Naive thymus-derived CD4-positive, alpha-beta T cell (primary cell): ENCODE measurements at regions not wholly inside any gene's neighbourhood (a gene's known extent, or its start where the extent isn't known, plus 50 kb on each side); places are given as distances from the start of the nearest gene placed in this dataset.

Experiments
- ATAC-seq: fragments of 150-1000 bp; cut with Tn5 transposase; 2 replicates; pipeline ENCODE4 v1.10.0; 2021; ENCODE audit warnings: mild to moderate bottlenecking, moderate library complexity
- CTCF ChIA-PET: fragments of 350-600 bp; sonication (Branson Sonifier 250); formaldehyde crosslinking; loops from one replicate; lab custom pipeline; 2021; ENCODE audit warnings: antibody characterized with exemption; lab: Charles Lee
- POLR2A ChIA-PET: fragments of 350-600 bp; sonication (Branson Sonifier 250); formaldehyde crosslinking; loops from one replicate; lab custom pipeline; 2021; ENCODE audit warnings: antibody characterized with exemption, inconsistent platforms; lab: Charles Lee
- DNase-seq, 9 donors: peaks; one replicate each; pipeline versions ENCODE4 v3.0.0 to v3.0.0-alpha.2; 2020 to 2022; ENCODE audit warnings: mixed read lengths in 1 of 9
- H3K27ac ChIP-seq: one replicate; pipeline ENCODE4 v1.7.0; 2013; ENCODE audit warnings: mild to moderate bottlenecking, low read depth, low read length, moderate library complexity
- H3K27me3 ChIP-seq, 2 donors: one replicate each; pipeline ENCODE4 v1.7.0; 2013; ENCODE audit warnings: low read length in 2 of 2, mild to moderate bottlenecking in 2 of 2, moderate library complexity in 2 of 2; ENCODE audit not compliant: control insufficient read depth in 2 of 2, insufficient read depth in 2 of 2
- H3K36me3 ChIP-seq, 3 experiments: 1 replicate in 2 of 3; 2 replicates in 1 of 3; pipeline ENCODE4 v1.7.0; 2013; ENCODE audit warnings: low read length in 3 of 3, mild to moderate bottlenecking in 3 of 3, moderate library complexity in 1 of 3; ENCODE audit not compliant: insufficient read depth in 3 of 3, control insufficient read depth in 2 of 3
- H3K4me1 ChIP-seq, 2 donors: one replicate each; pipeline ENCODE4 v1.7.0; 2013; ENCODE audit warnings: low read length in 2 of 2, mild to moderate bottlenecking in 2 of 2, moderate library complexity in 1 of 2; ENCODE audit not compliant: control insufficient read depth in 2 of 2, insufficient read depth in 2 of 2
- H3K4me3 ChIP-seq: 2 replicates; pipeline ENCODE4 v1.7.0; 2013; ENCODE audit warnings: mild to moderate bottlenecking, low read length
- H3K9me3 ChIP-seq, 3 experiments: 1 replicate in 2 of 3; 2 replicates in 1 of 3; pipeline ENCODE4 v1.7.0; 2013; ENCODE audit warnings: low read length in 3 of 3; ENCODE audit not compliant: control insufficient read depth in 2 of 3
- H3K27ac Mint-ChIP-seq, 9 donors: one replicate each; pipeline ENCODE4 v1.8.0; 2020 to 2022; ENCODE audit warnings: mixed read lengths in 9 of 9, mild to moderate bottlenecking in 8 of 9, moderate library complexity in 5 of 9, inconsistent platforms in 2 of 9
- H3K27me3 Mint-ChIP-seq, 5 donors: one replicate each; pipeline ENCODE4 v1.8.0; 2021 to 2022; ENCODE audit warnings: mixed read lengths in 5 of 5, mild to moderate bottlenecking in 1 of 5
- H3K36me3 Mint-ChIP-seq, 5 donors: one replicate each; pipeline ENCODE4 v1.8.0; 2020 to 2022; ENCODE audit warnings: mixed read lengths in 5 of 5, mild to moderate bottlenecking in 3 of 5, inconsistent platforms in 1 of 5
- H3K4me1 Mint-ChIP-seq, 7 donors: one replicate each; pipeline ENCODE4 v1.8.0; 2020 to 2022; ENCODE audit warnings: mixed read lengths in 7 of 7, mild to moderate bottlenecking in 3 of 7, inconsistent platforms in 1 of 7
- H3K4me3 Mint-ChIP-seq, 10 donors: one replicate each; pipeline ENCODE4 v1.8.0; 2020 to 2022; ENCODE audit warnings: mild to moderate bottlenecking in 10 of 10, mixed read lengths in 10 of 10, moderate library complexity in 6 of 10, inconsistent platforms in 2 of 10
- H3K9me3 Mint-ChIP-seq, 11 donors: one replicate each; pipeline ENCODE4 v1.8.0; 2020 to 2022; ENCODE audit warnings: mixed read lengths in 11 of 11, mild to moderate bottlenecking in 4 of 11, inconsistent platforms in 1 of 11, moderate library complexity in 1 of 11
- intact Hi-C, 2 donors: fragments of 100-400 bp; cut with micrococcal nuclease; formaldehyde crosslinking; loops; one replicate each; pipeline ENCODE4 v1.15.1; 2023

DNA sequence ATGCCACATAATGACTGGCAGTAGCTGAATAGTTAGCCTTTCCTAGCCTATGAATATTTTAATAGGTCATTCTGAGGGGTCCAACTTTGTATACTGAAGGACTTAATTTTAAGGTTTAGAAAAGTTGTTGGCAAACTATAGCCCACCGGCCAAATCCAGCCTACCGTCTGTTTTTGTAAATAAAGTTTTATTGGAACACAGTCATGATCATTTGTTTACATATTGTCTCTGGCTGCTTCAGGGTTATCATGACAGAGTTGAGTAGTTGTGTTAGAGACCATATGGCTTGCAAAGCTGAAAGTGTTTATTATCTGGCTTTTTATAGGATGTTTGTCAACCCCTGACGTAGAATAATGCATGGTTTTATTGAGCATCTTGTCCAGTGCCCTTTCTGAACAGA is 73.4 kb downstream of the NTMT2 start:
- Histone ChIP-seq H3K27ac (no peak overlapping the region), H3K4me3 (no peak overlapping the region), H3K27me3 (no peaks in the 10 kb centered on the region), H3K9me3 (no peaks in the 10 kb centered on the region), H3K4me1 (no peaks in the 10 kb centered on the region), H3K36me3 (no peaks in the 10 kb centered on the region)
- Mint-ChIP-seq H3K27ac (no peak overlapping the region), H3K4me3 (no peak overlapping the region), H3K27me3 (peaks cover 4 to 42% (median 33%) of the 10 kb centered on the region in 5 donors), H3K9me3 (peaks cover 0 to 7% (median 1%) of the 10 kb centered on the region in 11 donors), H3K36me3 (no peaks in the 10 kb centered on the region), H3K4me1 (peaks cover 0 to 5% (median 0%) of the 10 kb centered on the region in 7 donors)
- ChIA-PET POLR2A (no interaction called here), CTCF (interaction anchor here (0.6 kb wide), 1 partner anchor 467 kb away, joined by 6 read pairs; no protein-coding TSS in a partner anchor)
- intact Hi-C loops = no loop called here
- ATAC-seq (no peak), DNase-seq (no peak)

DNA sequence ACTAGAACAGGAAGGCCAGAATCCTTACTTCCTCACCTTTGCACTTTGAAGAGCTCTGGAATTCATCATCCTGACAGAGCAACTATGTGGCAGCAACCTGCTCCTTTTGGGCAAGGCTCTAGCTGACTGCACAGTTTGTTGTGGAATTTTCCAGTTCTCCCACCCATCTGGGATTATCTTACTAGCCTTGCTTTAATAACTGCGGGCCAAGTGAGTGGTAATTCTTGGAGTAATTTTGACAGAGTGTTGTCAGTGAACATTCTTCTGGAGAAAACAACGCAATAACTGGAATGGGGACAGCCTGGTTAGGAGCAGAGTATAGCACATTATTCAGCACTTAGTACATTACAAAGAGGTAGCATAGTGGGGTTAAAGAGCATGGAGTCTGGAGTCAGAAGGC is 75.3 kb downstream of the NTMT2 start:
- H3K4me3 ChIP-seq = no peak overlapping the region
- ATAC-seq = no peak
- Mint-ChIP-seq H3K9me3 (peaks cover 0 to 8% (median 2%) of the 10 kb centered on the region in 11 donors), H3K4me3 (no peak overlapping the region), H3K36me3 (no peaks in the 10 kb centered on the region), H3K27me3 (peaks cover 0 to 28% (median 23%) of the 10 kb centered on the region in 5 donors), H3K4me1 (no peaks in the 10 kb centered on the region), H3K27ac (no peak overlapping the region)
- POLR2A ChIA-PET = no interaction called here
- H3K27me3 ChIP-seq = no peaks in the 10 kb centered on the region
- intact Hi-C loops = no loop called here
- CTCF ChIA-PET = no interaction called here
- no peak for DNase-seq
- no peak overlapping the region for H3K27ac ChIP-seq
- H3K9me3 ChIP-seq = no peaks in the 10 kb centered on the region
- H3K4me1 ChIP-seq = no peaks in the 10 kb centered on the region
- no peaks in the 10 kb centered on the region for H3K36me3 ChIP-seq

DNA sequence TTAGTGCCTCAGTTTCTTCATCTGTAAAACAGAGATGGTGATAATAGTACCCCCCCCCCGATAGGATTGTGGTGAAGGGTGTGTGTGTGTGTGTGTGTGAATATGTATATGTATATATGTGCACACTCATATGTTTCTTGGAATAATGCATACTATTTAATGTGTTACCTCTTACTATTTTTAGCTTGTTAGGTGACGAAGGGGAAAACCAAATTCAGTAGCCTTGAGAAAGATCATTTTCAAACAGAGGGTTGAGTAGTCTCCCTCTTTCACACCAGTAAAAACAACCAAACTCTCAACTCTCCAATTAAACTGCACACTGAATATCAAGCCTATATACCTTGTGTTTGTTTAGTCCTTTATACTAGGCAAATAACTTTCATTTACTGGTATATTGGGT is 75.7 kb downstream of the NTMT2 start:
- Mint-ChIP-seq H3K9me3 (peaks cover 0 to 8% (median 2%) of the 10 kb centered on the region in 11 donors), H3K27me3 (peaks cover under 1 to 27% (median 23%) of the 10 kb centered on the region in 5 donors)
- POLR2A ChIA-PET = no interaction called here

DNA sequence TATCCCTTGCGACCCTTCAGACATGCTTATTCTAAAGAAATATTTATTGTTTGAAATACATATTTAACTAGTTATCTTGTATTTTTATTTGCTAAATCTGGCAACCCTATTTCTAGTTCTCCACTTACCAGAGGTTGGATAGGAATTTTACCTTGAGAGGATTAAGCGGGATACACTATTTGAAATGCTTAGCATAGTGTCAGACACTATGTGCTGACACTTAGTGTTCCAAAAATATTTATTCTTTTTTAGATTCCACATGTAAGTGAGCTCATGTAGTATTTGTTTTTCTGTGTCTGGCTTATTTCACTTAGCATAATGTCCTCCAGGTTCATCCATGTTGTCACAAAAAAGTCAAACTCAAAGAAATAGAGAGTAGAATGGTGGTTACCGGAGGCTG is 78.7 kb downstream of the NTMT2 start:
- intact Hi-C loops = no loop called here
- H3K27ac Mint-ChIP-seq = peak overlapping the region in 1 of 9 donors; percentile 4

More for the DNA sequence above, 75.7 kb downstream of the NTMT2 start:
- intact Hi-C loops = no loop called here
- Mint-ChIP-seq H3K36me3 (no peaks in the 10 kb centered on the region), H3K4me1 (no peaks in the 10 kb centered on the region), H3K4me3 (no peak overlapping the region), H3K27ac (no peak overlapping the region)
- no peak for ATAC-seq
- CTCF ChIA-PET = no interaction called here
- Histone ChIP-seq H3K36me3 (no peaks in the 10 kb centered on the region), H3K4me1 (no peaks in the 10 kb centered on the region), H3K4me3 (no peak overlapping the region), H3K27me3 (no peaks in the 10 kb centered on the region), H3K9me3 (no peaks in the 10 kb centered on the region), H3K27ac (no peak overlapping the region)
- no peak for DNase-seq

DNA sequence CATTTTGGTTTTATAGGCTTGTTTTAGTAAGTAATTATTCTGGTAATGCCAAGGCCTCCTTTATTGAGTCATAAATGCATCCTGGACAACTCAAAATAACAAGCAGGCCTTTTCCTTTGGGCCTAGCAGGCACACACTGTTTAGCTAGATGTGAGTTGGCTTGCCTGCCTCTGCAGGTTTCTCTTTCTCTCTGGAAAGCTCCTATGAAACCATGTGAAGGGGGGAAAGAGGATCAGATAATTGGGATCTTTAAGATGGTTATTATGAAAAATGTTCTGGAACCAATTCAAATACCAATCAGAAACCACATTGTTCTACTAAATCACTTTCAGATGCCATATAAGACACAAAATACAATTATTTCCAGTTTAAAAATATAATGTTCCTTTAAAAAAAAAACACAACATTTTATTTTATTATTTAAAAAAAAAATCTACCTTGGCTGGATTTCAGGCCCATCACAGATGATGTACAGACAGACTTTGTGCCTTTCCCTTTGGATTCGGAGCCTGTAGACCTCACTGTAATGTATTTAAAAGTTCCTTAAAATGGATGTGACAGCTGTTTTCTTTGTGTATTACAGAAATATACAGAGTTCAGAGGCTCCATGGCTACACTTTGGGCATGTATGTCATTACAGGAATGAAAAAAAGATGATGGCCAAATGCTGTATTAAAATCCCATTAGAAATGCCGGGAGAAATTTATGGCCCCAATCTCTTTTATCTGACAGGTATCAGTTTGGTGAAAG is 80.2 kb downstream of the NTMT2 start:
- ChIA-PET CTCF (no interaction called here), POLR2A (no interaction called here)
- H3K4me1 ChIP-seq = no peaks in the 10 kb centered on the region
- DNase-seq (no peak), ATAC-seq (no peak)
- Mint-ChIP-seq H3K4me3 (no peak overlapping the region), H3K4me1 (no peaks in the 10 kb centered on the region), H3K27ac (no peak overlapping the region), H3K9me3 (peaks cover 0 to 8% (median 2%) of the 10 kb centered on the region in 11 donors), H3K27me3 (peaks cover 1 to 20% (median 11%) of the 10 kb centered on the region in 5 donors), H3K36me3 (no peaks in the 10 kb centered on the region)
- no peak overlapping the region for H3K27ac ChIP-seq
- no peaks in the 10 kb centered on the region for H3K36me3 ChIP-seq
- H3K27me3 ChIP-seq = no peaks in the 10 kb centered on the region
- H3K4me3 ChIP-seq = no peak overlapping the region
- H3K9me3 ChIP-seq = no peaks in the 10 kb centered on the region
- intact Hi-C loops = no loop called here

More for the DNA sequence above, 78.7 kb downstream of the NTMT2 start:
- POLR2A ChIA-PET = no interaction called here
- H3K27me3 ChIP-seq = no peaks in the 10 kb centered on the region
- Mint-ChIP-seq H3K36me3 (no peaks in the 10 kb centered on the region), H3K27me3 (peaks cover 2 to 28% (median 20%) of the 10 kb centered on the region in 5 donors), H3K4me1 (no peaks in the 10 kb centered on the region), H3K9me3 (peaks cover 0 to 8% (median 2%) of the 10 kb centered on the region in 11 donors), H3K4me3 (no peak overlapping the region)
- ATAC-seq = no peak
- DNase-seq = no peak
- H3K9me3 ChIP-seq = no peaks in the 10 kb centered on the region
- no peak overlapping the region for H3K27ac ChIP-seq
- CTCF ChIA-PET = no interaction called here
- H3K36me3 ChIP-seq = no peaks in the 10 kb centered on the region
- no peaks in the 10 kb centered on the region for H3K4me1 ChIP-seq
- H3K4me3 ChIP-seq = no peak overlapping the region

DNA sequence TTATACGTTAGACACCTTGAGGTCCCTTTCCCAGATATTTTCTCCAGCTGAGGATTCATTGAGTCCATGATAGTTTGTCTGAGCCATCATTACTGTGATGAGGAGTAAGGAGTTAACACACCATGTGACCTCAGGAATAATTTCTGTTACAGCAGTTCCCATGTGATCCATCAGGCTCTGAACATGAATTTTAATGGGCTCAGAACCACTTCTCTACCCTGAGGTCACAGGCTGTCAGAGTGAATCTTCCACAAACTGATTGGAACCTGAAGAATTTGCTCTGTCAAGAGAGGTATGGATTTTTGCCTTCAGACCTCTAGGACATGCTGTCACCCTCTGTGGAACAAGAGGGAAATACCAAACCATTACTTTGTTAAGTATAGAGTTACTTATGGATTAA is 81.0 kb downstream of the NTMT2 start:
- no peaks in the 10 kb centered on the region for H3K36me3 Mint-ChIP-seq
- H3K9me3 Mint-ChIP-seq = peaks cover 0 to 8% (median 2%) of the 10 kb centered on the region in 11 donors
- no peak overlapping the region for H3K4me3 Mint-ChIP-seq
- no peaks in the 10 kb centered on the region for H3K27me3 ChIP-seq
- DNase-seq (no peak), ATAC-seq (no peak)
- no peaks in the 10 kb centered on the region for H3K36me3 ChIP-seq
- ChIA-PET CTCF (no interaction called here), POLR2A (no interaction called here)
- H3K9me3 ChIP-seq = no peaks in the 10 kb centered on the region
- peaks cover 0 to 17% (median 11%) of the 10 kb centered on the region in 5 donors for H3K27me3 Mint-ChIP-seq
- H3K4me1 Mint-ChIP-seq = no peaks in the 10 kb centered on the region
- H3K4me1 ChIP-seq = no peaks in the 10 kb centered on the region
- no peak overlapping the region for H3K27ac ChIP-seq
- no peak overlapping the region for H3K27ac Mint-ChIP-seq
- no peak overlapping the region for H3K4me3 ChIP-seq
- intact Hi-C loops = no loop called here

DNA sequence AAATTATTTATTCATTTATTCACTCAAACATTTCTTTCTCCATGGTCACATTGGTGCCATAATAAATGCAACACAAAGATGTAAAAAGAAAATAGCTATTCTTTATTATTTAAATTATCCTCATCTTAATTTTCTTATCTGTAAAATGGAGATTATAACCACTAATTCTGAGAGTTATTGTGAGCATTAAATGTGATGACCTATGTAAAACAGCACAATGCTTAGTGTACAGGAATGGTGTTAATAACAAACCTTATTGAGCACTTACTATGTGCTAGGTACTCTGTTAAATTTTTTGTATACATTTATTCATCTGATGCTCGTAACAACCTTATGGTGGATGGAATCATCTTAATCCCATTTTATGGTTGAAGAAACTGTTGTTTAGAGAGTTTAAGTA is 84.6 kb downstream of the NTMT2 start:
- H3K9me3 Mint-ChIP-seq = peaks cover 0 to 1% (median 0%) of the 10 kb centered on the region in 11 donors
- H3K36me3 ChIP-seq = no peaks in the 10 kb centered on the region

More for the DNA sequence above, 84.6 kb downstream of the NTMT2 start:
- no peak overlapping the region for H3K27ac Mint-ChIP-seq
- H3K4me1 Mint-ChIP-seq = no peaks in the 10 kb centered on the region
- intact Hi-C loops = no loop called here
- H3K27me3 Mint-ChIP-seq = peaks cover 0 to 17% (median 11%) of the 10 kb centered on the region in 5 donors
- ATAC-seq = no peak
- H3K27me3 ChIP-seq = no peaks in the 10 kb centered on the region
- H3K27ac ChIP-seq = no peak overlapping the region
- ChIA-PET POLR2A (no interaction called here), CTCF (no interaction called here)
- no peak overlapping the region for H3K4me3 ChIP-seq
- DNase-seq = no peak
- no peaks in the 10 kb centered on the region for H3K36me3 Mint-ChIP-seq
- H3K4me3 Mint-ChIP-seq = no peak overlapping the region
- no peaks in the 10 kb centered on the region for H3K4me1 ChIP-seq
- no peaks in the 10 kb centered on the region for H3K9me3 ChIP-seq
